ENCODE measurements at regions not wholly inside any gene's neighbourhood (a gene's known extent, or its start where the extent isn't known, plus 50 kb on each side); places are given as distances from the start of the nearest gene placed in this dataset.
"Not testable (repeated sequence)": the region's sequence is repeated elsewhere in the genome, so short reads cannot be mapped to it uniquely, and the experiment has no call there.

DNA sequence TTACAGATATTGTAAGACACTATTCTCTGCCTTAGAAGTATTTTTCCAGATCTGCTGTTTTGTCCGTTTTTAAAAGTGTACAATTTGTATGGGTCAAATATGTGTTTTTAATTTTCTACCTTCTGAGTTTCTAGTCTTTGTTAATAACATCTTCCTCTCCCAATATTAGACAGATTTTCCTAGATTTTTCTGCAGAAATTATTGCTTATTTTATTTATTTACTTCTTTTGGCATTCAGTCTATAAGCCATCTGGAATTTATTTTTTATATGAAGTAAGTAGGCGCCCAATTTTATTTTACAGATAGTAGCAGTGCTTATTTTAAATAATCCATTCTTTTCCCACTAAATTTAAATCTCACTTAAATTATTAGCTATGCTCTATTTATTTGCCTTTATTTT lies 103.1 kb upstream of the PLEKHG1 start:
- DNase-seq: no peak

DNA sequence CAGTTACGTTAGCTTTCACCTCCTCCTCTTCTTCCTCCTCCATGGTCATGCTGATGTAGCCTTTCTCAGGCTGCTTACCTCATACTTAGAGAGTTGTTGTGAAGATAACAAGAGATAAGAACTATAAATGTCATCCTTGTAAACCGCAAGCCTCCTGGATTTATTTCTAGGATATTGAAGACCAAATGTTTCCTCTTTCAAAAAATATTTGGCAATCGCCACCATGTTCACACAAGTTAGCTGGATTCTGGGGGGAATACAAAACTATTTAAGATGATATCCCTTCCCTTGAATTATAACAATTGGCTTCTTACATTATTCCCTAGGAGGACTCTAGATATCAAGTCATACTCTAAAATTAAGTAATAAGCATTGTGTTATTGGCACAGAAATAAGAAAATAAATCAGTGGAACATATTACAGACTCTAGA lies 99.8 kb upstream of the PLEKHG1 start:
- no peak for DNase-seq

DNA sequence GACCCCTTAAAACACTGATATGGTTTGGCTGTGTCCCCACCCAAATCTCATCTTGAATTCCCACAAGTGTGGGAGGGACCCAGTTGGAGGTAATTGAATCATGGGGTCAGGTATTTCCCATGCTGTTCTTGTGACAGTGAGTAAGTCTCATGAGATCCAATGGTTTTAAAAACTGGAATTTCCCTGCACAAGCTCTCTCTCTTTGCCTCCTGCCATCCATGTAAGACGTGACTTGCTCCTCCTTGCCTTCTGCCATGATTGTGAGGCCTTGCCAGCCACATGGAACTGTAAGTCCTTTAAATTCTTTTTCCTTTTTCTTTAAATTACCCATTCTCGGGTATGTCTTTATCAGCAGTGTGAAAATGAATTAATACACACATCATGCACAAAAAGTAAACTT lies 99.1 kb upstream of the PLEKHG1 start:
- not testable (repeated sequence) for DNase-seq

DNA sequence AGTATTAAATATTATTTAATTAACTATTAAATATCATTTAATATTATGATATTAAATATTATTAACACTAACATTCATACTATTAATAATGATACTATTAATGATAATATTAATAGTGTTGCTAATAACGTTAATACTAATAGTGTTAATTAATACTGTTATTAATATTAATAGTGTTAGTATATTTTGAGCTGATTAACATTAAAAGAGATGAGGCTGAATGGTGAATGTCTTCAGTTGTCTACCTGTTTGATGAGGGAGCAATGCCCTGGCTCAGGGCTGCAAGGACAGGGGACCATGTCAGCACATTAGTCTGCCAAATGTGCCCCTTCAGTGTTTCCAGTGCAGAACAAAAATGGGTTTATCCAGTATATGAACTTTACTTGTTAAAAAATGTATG lies 96.6 kb upstream of the PLEKHG1 start:
- no peak for DNase-seq

DNA sequence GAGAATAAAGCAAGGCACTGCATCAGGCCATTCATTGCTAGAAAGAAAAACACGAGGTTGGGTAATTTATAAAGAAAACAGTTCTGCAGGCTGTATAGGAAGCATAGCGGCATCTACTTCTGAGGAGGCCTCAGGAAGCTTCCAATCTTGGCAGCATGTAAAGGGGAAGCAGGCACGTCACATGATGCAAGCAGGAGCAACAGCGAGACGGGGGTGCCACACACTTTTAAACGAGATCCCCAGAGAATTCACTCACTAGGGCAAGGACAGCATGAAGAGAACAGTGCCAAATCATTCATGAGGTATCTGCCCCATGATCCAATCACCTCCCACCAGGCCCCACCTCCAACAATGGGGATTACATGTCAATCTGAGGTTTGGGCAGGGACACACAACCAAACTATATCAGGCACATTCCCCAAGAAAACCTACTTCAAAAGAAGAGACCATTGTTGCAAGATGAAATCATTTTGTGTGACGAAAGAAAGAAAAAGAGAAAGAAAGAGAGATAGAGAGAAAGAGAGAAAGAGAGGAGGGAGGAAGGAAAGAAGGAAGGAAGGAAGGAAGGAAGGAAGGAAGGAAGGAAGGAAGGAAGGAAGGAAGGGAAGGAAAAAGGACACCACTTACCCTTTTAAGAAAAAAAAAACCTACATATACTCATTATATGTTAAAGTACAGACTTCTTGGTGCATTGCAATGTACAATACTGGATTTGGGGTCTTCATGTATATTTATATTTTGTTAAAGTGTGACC lies 95.9 kb upstream of the PLEKHG1 start:
- DNase-seq: no peak

DNA sequence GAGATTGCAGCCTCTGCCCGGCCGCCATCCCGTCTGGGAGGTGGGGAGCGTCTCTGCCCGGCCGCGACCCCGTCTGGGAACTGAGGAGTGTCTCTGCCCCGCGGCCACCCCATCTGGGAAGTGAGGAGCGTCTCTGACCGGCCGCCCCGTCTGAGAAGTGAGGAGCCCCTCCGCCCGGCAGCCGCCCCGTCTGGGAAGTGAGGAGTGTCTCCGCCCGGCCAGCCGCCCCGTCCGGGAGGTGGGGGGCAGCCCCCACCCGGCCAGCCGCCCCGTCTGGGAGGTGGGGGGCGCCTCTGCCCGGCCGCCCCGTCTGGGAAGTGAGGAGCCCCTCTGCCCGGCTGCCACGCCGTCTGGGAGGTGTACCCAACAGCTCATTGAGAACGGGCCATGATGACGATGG lies 92.3 kb upstream of the PLEKHG1 start:
- DNase-seq: not testable (repeated sequence)

DNA sequence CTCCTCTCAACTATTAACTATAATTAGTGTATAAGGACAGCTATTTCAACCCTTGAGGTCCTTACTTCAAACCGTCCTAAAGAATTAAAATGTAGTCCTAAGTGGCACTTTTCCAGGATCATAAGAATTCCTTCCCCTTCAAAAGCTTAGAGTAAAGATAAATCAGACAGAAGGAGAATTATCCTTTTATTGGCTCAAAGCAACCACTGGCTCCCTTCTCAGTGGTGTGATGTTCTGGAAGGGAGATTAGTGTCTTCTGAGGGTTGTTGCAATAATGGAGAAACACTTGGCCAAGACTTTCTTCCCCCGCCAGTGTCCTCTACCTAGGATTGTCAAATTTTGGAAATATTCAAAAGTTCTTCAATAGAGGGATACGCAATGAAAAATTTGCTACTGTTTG lies 89.1 kb upstream of the PLEKHG1 start:
- DNase-seq: no peak

DNA sequence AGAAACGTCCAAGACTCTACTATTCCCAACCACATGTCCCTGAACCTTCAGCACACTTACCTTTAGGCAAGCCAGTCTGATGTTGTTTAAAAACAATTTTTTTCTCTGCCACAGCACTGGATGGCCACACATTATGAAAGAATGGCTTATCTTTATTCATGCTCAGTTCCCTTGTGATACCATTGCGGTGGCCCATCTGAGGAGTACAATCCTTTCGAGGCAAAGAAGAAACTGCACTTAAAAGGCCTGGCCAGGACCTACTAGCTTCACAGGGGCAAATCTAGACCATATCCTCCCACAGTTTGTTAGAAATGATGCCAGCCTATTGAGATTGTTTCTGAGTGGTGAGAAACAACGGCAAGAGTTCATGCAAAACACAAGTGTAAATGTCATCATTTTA lies 88.4 kb upstream of the PLEKHG1 start:
- DNase-seq: no peak

DNA sequence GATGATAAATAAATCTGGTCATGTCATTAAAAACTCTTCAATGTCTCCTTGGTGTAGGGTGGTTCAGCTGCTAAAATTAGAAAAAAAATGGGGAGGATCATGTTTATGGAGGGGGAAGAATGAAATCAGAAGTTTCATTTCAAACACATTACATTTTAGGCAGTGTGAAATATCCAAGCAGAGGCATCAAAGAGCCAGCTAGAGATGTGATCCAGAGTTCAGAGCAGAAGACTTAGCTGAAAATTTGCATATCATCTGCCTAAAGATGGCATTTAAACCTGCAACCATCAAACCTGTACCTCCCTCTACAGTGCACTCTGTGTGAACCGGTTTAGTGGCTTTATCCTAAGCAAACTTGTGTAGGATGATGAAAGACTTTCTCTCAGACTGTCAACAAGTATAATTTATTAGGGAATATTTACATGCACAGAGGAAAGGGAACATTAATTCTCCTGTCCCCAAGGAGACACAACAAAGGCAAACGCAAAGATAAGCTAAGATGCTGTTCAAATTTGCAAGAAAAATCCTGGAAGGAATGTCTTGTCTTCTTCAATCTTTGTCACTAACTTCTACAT lies 84.8 kb upstream of the PLEKHG1 start:
- no peak for DNase-seq

DNA sequence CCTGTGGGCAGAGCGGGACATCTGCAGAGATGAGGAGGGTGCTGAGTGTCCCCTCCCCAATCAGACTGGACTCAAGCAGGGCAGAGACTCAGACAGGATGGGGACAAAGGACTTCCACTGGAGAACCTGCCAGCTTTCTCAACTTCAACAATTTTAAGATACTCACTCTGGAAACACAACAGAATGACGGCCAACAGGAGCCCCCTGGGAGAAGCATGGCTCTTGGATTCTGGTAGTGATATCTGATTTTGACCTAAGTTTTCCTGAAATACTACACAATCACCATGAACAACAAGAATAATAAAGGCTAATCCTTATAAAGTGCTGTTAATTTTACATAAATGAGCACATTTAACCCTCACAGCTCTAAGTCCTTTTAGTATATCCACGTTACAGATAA lies 83.5 kb upstream of the PLEKHG1 start:
- no peak for DNase-seq

DNA sequence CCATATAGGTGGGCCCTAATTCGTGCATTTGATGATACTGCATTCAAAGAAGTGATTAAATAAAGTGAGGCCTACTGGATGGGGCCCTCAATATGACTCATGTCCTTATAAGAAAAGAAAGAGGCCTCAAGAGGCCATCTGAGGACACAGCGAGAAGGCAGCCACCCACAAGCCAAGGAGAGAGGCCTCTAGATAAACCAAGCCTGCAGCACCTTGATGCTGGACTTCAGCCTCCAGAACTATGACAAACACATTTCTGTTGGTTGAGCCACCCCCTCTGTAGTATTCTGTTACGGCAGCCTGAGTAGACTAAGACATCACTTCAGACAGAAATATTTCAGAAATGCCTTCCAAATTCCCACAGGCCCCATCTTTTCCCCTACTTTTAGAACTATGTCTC lies 82.5 kb upstream of the PLEKHG1 start:
- DNase-seq: no peak

DNA sequence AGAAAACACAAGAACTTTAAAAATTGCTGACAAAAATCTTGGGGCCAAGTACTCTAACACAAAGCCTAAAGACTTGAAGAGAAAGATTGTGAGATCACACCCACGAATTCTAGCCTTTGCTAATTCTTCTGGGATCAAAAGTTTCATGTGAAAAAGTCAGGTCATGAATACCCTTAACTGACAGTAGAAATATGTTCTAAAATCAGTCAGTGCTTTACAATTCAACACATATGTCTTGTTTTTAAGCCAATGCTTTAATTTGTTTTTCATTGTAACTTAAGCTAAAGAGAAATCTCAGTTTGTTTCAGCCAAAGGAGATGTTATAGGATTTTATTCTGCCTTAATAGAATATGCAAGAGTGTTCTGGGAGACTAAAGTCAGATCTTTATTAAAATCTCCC lies 78.2 kb upstream of the PLEKHG1 start:
- no peak for DNase-seq

DNA sequence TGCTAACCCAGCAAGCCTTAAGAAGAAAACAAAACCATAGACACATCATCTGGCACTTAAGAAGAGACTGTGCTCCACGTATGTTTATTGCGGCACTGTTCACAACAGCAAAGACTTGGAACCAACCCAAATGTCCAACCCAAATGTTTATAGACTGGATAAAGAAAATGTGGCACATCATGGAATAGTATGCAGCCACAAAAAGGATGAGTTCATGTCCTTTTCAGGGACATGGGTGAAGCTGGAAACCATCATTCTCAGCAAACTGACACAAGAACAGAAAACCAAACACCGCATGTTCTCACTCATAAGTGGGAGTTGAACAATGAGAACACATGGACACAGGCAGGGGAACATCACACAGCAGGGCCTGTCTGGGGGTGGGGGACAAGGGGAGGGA lies 76.5 kb upstream of the PLEKHG1 start:
- not testable (repeated sequence) for DNase-seq

DNA sequence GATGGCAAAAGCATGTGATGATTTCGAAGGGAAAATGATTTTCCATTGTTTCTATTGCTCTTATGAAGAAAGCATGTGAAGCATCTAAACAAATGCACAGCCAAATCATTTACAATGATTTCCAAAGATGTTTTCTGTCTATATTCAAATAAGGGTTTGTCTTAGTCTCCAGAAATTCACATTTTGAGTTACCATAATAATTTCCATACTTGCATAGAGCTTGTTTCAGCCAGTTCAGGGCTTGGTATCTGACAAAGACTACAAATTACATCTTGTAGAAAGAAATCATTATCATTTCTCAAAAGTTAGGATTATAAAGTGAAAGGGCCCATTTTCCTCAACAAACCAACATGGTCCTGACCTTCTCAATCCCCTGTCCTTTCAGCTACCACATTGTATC lies 74.4 kb upstream of the PLEKHG1 start:
- DNase-seq: no peak

DNA sequence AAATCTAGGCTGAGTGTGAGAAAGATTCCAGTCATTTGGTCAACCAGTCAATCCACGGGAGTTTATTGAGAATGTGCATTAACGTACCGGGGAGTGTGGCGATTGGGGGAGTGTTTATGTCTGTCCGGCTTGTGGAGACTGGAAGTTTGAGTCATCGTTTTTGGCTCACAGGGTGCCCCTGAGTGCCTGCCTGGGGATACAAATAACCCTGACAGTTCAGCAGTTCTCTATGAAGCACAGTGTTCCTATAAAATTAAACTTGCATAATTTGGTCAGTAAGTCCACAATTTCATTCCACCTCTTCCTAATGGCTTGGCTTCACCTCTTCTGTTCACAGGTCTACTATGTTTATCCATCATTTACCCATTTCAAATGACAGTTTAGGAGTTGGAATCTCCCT lies 72.6 kb upstream of the PLEKHG1 start:
- peak in 1 of 51 donors; percentile 1 for DNase-seq

DNA sequence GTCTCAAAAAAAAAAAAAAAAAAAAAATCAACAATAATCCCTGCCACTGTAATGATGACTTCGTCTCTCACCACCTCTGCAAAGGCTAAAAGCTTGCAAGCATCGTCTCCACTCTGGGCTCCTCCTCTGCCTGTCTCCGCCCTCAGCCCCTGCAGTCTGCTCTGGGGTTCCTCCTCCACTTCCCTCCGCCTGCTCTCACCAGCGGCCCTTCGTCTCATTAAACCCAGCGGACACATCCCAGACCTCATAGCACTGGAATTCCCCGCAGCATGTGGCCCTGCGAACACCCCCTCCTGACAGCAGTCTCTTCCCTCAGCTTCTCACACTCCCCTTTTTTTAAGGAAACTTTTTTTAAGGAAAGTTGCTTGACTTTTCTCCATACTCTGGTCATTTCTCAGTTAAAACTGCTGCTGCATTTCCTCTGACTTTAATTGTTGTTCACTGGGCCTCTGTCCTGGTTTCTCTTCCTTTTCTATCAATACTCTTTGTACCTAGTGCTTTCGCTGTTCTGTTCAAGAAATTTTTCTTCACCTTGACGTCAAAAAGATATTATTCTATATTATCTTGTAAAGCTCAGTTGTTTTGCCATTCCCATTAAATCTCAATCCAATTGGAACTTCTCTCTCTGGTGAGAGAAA lies 70.9 kb upstream of the PLEKHG1 start:
- DNase-seq: peak in 10 of 51 donors; percentile 1 to 19 (median 4)

DNA sequence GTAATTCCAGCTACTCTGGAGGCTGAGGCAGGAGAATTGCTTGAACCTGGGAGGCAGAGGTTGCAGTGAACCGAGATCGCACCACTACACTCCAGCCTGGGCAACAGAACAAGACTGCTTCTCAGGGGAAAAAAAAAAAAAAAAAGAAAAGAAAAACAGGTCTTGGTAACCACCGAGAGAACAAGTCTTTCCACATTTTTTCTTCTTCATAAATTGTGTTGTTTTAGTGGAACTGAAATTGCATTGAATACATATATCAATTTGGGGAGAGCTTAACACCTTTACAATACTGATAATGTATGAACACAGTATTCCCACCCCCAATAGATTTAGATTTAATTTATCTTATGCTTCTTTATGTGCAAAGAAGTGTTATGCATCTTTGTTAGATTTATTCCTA lies 70.0 kb upstream of the PLEKHG1 start:
- no peak for DNase-seq

DNA sequence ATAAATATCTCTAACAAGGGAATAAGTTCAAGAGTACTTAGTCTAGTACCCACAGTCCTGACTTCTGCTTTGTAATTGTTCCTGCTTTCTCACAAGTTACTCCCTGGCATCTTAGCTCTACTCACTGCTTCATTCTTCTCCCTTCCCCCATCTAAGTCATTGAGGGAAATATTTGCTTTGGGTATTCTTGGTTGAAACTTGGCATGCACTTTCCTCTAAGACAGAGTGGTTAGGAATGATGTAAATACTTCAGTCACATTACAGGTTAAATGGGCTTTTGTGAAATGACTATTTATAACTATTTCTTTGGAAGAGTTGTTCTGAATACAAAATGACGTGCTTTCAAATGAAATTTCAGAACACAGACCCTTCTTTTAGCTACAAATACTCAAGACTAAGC lies 67.7 kb upstream of the PLEKHG1 start:
- DNase-seq: no peak

DNA sequence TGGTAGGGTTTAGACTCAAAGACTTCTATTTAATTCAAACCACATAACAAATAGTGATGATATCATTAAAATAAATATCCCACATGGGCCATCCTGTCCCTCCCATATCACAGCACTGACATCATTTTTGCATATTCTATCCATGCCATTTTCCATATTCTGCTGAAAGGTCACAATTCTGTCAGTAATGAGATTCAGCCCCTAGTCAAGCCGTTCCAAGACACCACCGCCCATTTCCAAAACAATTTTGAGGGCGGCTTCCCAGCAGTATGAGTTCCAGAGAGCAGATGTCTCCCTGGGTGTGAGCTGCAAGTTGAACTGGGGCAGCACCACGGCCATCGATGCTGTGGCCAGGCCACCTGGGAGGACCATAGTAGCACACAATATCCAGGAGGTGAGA lies 65.1 kb upstream of the PLEKHG1 start:
- DNase-seq: no peak

DNA sequence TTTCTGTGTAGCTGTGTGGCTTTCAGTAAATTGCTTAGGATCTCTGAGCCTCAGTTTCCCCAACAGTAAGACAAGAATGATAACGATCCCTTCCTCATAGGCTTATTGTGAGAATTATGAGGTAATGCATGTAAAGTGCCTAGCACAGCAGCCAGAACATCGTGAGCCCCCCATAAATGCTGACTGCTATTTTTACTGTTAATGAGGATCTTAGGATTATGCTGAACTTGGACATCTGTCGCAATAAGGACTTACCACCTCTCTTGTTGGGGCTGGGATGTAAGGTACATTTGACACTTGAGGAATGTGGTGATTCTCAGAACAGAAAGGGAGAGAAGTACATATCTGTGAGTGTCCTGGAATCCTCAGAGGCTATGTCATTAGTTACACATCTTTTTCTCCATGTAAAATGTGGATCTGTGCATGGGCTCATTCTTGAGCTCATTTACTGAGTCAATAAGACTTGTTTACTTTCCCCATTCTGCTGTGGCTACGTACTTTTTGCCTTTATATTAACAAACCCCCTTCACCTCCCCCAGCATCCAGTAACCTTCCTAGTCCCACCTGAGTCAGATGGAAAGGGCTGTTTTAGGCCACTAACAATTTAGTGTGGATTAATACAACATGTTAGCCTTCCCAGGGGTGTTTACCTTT lies 64.4 kb upstream of the PLEKHG1 start:
- no peak for DNase-seq

DNA sequence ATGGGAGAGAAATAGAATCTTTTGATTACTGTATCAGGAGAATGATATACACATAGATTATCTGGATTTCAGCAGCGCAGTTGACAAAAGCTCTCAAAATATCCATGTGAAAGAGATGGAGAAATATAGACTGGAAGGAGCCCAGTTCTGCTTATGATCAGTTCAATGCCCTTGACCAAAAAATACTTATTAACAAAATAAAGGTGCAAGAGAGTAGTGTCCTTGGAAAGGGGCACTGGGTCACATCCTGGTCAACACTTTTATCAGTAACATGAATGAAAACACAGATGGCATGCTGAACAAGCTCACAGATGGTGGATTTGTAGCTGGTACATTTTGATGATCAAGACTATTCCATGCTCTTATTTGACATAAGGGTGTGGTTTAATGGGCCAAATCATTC lies 63.9 kb upstream of the PLEKHG1 start:
- no peak for DNase-seq

DNA sequence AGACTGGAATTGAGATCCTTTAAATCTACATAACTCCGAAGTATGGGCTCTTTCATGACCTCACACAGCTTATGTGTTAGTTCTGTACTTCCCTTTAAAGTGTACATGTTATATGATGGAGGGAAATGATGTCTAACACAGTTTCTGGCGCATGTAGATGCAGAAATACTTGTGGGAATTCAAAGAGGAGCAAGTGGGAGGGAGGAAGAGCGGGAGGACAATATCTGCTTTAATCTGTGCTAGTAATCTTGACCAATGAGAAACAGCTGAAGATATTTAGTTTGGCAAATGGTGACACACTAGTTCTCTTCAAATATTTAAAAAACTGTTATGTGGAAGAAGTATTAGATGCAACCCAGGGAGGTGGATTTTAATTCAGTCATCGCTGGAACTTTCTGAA lies 62.9 kb upstream of the PLEKHG1 start:
- DNase-seq: no peak

DNA sequence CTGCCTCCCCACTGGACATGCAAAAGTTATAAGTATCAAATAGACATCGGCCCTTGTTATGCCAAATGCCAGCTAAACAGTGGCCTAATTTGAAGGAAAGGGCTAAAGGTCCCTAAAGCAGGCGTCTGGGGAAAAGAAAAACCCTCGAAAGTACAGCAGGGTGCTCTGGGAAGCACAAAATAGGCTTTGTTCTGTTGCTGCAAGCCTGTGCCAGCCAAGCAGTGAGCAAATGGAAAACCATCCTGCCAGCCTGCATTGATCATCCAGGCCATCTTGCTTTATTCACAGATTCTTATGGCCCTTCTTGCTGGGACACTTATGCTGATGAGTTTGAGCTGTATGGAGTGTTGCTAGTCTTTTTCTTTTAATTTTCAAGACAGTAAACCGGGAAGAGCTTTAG lies 62.2 kb upstream of the PLEKHG1 start:
- DNase-seq: peak in 30 of 51 donors; percentile 5 to 68 (median 24)

Measured in hypothalamus (tissue), 51 donors.